Erythroblast (primary cell): ENCODE measurements at regions not wholly inside any gene's neighbourhood (a gene's known extent, or its start where the extent isn't known, plus 50 kb on each side); places are given as distances from the start of the nearest gene placed in this dataset.

Experiments
- GATA1 ChIP-seq: IDR thresholded peaks from 2 replicates; pipeline ENCODE4 v1.6.1; 2011; ENCODE audit warnings: low read depth, mild to moderate bottlenecking, control low read depth, low read length, moderate library complexity
- POLR2A ChIP-seq: IDR thresholded peaks from 2 replicates; pipeline ENCODE4 v1.6.1; 2011; ENCODE audit warnings: mild to moderate bottlenecking, low read length

GRCh38 chr12:34289431-34290380, 267.4 kb downstream of the ALG10 start:
- TF ChIP-seq POLR2A (no peak), GATA1 (no peak)
